Pancreas (tissue), 10 donors: ENCODE measurements at regions not wholly inside any gene's neighbourhood (a gene's known extent, or its start where the extent isn't known, plus 50 kb on each side); places are given as distances from the start of the nearest gene placed in this dataset.

Experiments
- ATAC-seq, 4 donors: fragments of 200-7000 bp; cut with Tn5 transposase; one replicate each; pipeline versions ENCODE4 v1.8.0 to v1.9.1; 2020; ENCODE audit warnings: mild to moderate bottlenecking in 4 of 4, moderate library complexity in 4 of 4
- DNase-seq, 6 donors: peaks; one replicate each; pipeline ENCODE4 v3.0.0-alpha.2; 2020
- FAIRE-seq: peaks from 2 replicates; lab custom pipeline; 2012; peaks lifted over from hg19 to GRCh38; lab: Jason Lieb, UNC
- H3K27ac ChIP-seq, 4 donors: fragments of 200-600 bp; sonication (generic); 1 replicate in 3 of 4; 2 replicates in 1 of 4; pipeline versions ENCODE4 v1.5.0 to v1.8.0; 2020
- H3K27me3 ChIP-seq, 4 donors: fragments of 200-600 bp; one replicate each; pipeline ENCODE4 v1.8.0; 2021
- H3K36me3 ChIP-seq, 3 donors: fragments of 200-600 bp; sonication (generic) in 1 of 3; one replicate each; pipeline versions ENCODE4 v1.5.0 to v1.8.0; 2020 to 2021
- H3K4me1 ChIP-seq, 3 donors: fragments of 200-600 bp; one replicate each; pipeline ENCODE4 v1.8.0; 2021
- H3K4me3 ChIP-seq, 4 donors: fragments of 200-600 bp; sonication (generic) in 2 of 4; one replicate each; pipeline versions ENCODE4 v1.5.0 to v1.8.0; 2020 to 2021
- H3K9me3 ChIP-seq, 4 donors: fragments of 200-600 bp; one replicate each; pipeline ENCODE4 v1.8.0; 2021
- CTCF ChIP-seq, 4 donors: fragments of 200-600 bp; sonication (generic) in 3 of 4; IDR thresholded peaks; one replicate each; pipeline versions ENCODE4 v1.5.0 to v1.8.0; 2021; ENCODE audit warnings: antibody characterized with exemption in 4 of 4
- WGBS, 2 donors: extraction: QIAGEN DNeasy Blood & Tissue Kit; methylation state at CpG; one replicate each; pipeline ENCODE4 v1.1.7; 2013; 5-methylcytosine and 5-hydroxymethylcytosine counted together
- intact Hi-C, 3 donors: fragments of 100-400 bp; cut with DNase I; formaldehyde crosslinking; loops; one replicate each; pipeline versions ENCODE4 v1.11.1 to v1.14.2; 2022
- donor health status: healthy with polysubstance abuse.
- donor health status: DM: no; HTN: no; CAD: no; lungs with moderate emphysema.
- donor health status: DM: no; HTN: no; CAD: no.
- donor health status: control.
- donor health status: control.
- donor health status: Bipolar disorder and iron deficiency.
- donor health status: DM: yes; HTN: yes; CAD: no.
- donor health status: DM: no; HTN: no; CAD: no.
- donor health status: DM: no; HTN: no; CAD: no.
- donor health status: DM: yes; HTN: yes; CAD: no.

GRCh38 chr1:81549588-81550127, 251.1 kb upstream of the ADGRL2 start:
- 14 to 17% methylated on average over 1 of the region's 1 CpG for WGBS, 2 donors
- H3K27ac ChIP-seq = no peak overlapping the region

GRCh38 chr1:81548918-81549587, 251.7 kb upstream of the ADGRL2 start:
- no peak for FAIRE-seq
- Histone ChIP-seq H3K9me3 (no peaks in the 10 kb centered on the region), H3K36me3 (no peaks in the 10 kb centered on the region), H3K27ac (no peak overlapping the region), H3K27me3 (no peaks in the 10 kb centered on the region), H3K4me1 (no peaks in the 10 kb centered on the region), H3K4me3 (no peak overlapping the region)
- TF ChIP-seq CTCF (IDR thresholded peaks at IDR 0.05) = no peak
- DNase-seq = no peak
- no peak for ATAC-seq
- intact Hi-C loops = no loop called here
- 47 to 55% methylated on average over 3 of the region's 3 CpGs for WGBS, 2 donors

More at GRCh38 chr1:81549588-81550127, 251.1 kb upstream of the ADGRL2 start:
- H3K27me3 ChIP-seq = no peaks in the 10 kb centered on the region
- H3K4me1 ChIP-seq = no peaks in the 10 kb centered on the region
- intact Hi-C loops = no loop called here
- TF ChIP-seq CTCF (IDR thresholded peaks at IDR 0.05) = peak in 1 of 4 donors; percentile 5
- DNase-seq (no peak), FAIRE-seq (no peak), ATAC-seq (peak in 3 of 4 donors; percentile 71 to 91 (median 79))
- no peaks in the 10 kb centered on the region for H3K9me3 ChIP-seq
- no peaks in the 10 kb centered on the region for H3K36me3 ChIP-seq
- H3K4me3 ChIP-seq = no peak overlapping the region

- WGBS, 2 donors = 68% methylated on average over 2 of the region's 2 CpGs
- Histone ChIP-seq H3K9me3 (no peaks in the 10 kb centered on the region), H3K27me3 (no peaks in the 10 kb centered on the region), H3K36me3 (no peaks in the 10 kb centered on the region), H3K27ac (no peak overlapping the region), H3K4me3 (no peak overlapping the region), H3K4me1 (no peaks in the 10 kb centered on the region)
- FAIRE-seq = no peak
- intact Hi-C loops = no loop called here
- no peak for DNase-seq
- no peak for TF ChIP-seq CTCF (IDR thresholded peaks at IDR 0.05)
- no peak for ATAC-seq
Observed at GRCh38 chr1:81547912-81548303, 252.8 kb upstream of the ADGRL2 start.

GRCh38 chr1:81547261-81547911, 253.3 kb upstream of the ADGRL2 start:
- 69 to 74% methylated on average over 6 of the region's 6 CpGs for WGBS, 2 donors
- Histone ChIP-seq H3K9me3 (no peaks in the 10 kb centered on the region), H3K4me1 (no peaks in the 10 kb centered on the region), H3K27ac (no peak overlapping the region), H3K4me3 (no peak overlapping the region), H3K27me3 (no peaks in the 10 kb centered on the region), H3K36me3 (no peaks in the 10 kb centered on the region)
- no peak for TF ChIP-seq CTCF (IDR thresholded peaks at IDR 0.05)
- FAIRE-seq (no peak), ATAC-seq (no peak), DNase-seq (no peak)
- intact Hi-C loops = no loop called here

GRCh38 chr1:81545734-81546133, 255.0 kb upstream of the ADGRL2 start:
- intact Hi-C loops = no loop called here
- H3K36me3 ChIP-seq = no peaks in the 10 kb centered on the region
- DNase-seq (no peak), ATAC-seq (no peak), FAIRE-seq (no peak)
- WGBS, 2 donors = 87 to 94% methylated on average over 6 of the region's 6 CpGs
- no peaks in the 10 kb centered on the region for H3K9me3 ChIP-seq
- no peaks in the 10 kb centered on the region for H3K4me1 ChIP-seq
- no peak overlapping the region for H3K27ac ChIP-seq
- no peaks in the 10 kb centered on the region for H3K27me3 ChIP-seq
- H3K4me3 ChIP-seq = no peak overlapping the region
- no peak for TF ChIP-seq CTCF (IDR thresholded peaks at IDR 0.05)
